Uterus (tissue), 2 donors: ENCODE measurements at regions not wholly inside any gene's neighbourhood (a gene's known extent, or its start where the extent isn't known, plus 50 kb on each side); places are given as distances from the start of the nearest gene placed in this dataset.

Experiments
- CTCF ChIP-seq, 4 experiments: fragments of 200-600 bp in 2 of 4; fragments of 450-650 bp in 2 of 4; sonication (generic) in 2 of 4; IDR thresholded peaks; one replicate each; pipeline ENCODE4 v1.5.1; 2016 to 2019; ENCODE audit warnings: antibody characterized with exemption in 4 of 4, mild to moderate bottlenecking in 2 of 4, moderate library complexity in 1 of 4
- POLR2A ChIP-seq, 2 donors: fragments of 450-650 bp; IDR thresholded peaks; one replicate each; pipeline ENCODE4 v1.6.1; 2016; ENCODE audit warnings: antibody characterized with exemption in 2 of 2, mild to moderate bottlenecking in 1 of 2, moderate library complexity in 1 of 2

DNA sequence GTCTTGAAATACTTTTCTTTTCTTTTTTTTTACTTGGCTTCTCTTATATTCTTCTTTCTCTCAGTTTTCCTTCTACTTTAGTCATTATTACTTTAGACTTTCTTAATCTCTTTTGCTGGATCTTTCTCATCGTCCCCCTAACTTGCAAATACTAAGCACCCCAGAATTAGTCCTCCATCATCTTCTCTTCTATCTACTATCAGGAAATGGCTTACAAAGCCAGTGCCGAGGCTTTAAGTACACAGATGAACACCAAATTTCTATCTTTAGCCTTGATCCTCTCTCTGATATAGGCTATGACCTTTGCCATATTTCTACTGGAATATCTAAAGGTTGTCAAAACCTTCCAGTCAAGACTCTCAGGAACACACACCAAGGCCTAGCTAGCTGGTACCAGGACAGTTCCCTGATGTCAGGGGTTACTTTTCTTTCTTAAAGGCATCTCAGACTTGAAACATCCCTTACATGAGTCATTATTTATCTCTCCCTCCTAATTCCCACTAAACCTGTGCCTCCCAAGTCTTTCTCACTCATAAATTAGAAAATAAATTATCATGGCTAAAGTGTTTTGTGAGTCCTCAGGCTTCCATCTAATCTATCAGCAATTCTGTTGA lies 278.6 kb upstream of the TCF21 start:
- TF ChIP-seq CTCF (IDR thresholded peaks at IDR 0.05) (no peak), POLR2A (IDR thresholded peaks at IDR 0.05) (no peak)
